Activated T-helper 1 cell treated with anti-CD3 and anti-CD28 coated beads, Interleukin-12 subunit alpha, Interleukin-12 subunit beta, Interleukin-2, Interleukin-4 antibody, amounts not matched to agents 30 ng/mL and 10 ng/mL and 1 ng/mL, durations not matched to agents 14 hours and 24 hours and 36 hours (primary cell): ENCODE measurements at regions not wholly inside any gene's neighbourhood (a gene's known extent, or its start where the extent isn't known, plus 50 kb on each side); places are given as distances from the start of the nearest gene placed in this dataset.

Experiments
- DNase-seq: peaks from one replicate; pipeline ENCODE4 v3.0.0; 2021; ENCODE audit warnings: low spot score
- H3K27ac Mint-ChIP-seq: one replicate; pipeline ENCODE4 v1.8.0; 2021; ENCODE audit warnings: mild to moderate bottlenecking, mixed read lengths
- H3K27me3 Mint-ChIP-seq: one replicate; pipeline ENCODE4 v1.8.0; 2022; ENCODE audit warnings: mild to moderate bottlenecking, moderate library complexity, mixed read lengths; ENCODE audit not compliant: insufficient read depth
- H3K36me3 Mint-ChIP-seq: one replicate; pipeline ENCODE4 v1.8.0; 2021; ENCODE audit warnings: low read depth, mixed read lengths
- H3K4me1 Mint-ChIP-seq: one replicate; pipeline ENCODE4 v1.8.0; 2021; ENCODE audit warnings: low read depth, mixed read lengths
- H3K4me3 Mint-ChIP-seq: one replicate; pipeline ENCODE4 v1.8.0; 2021; ENCODE audit warnings: mild to moderate bottlenecking, moderate library complexity, mixed read lengths
- H3K9me3 Mint-ChIP-seq: one replicate; pipeline ENCODE4 v1.8.0; 2021; ENCODE audit warnings: mixed read lengths
- intact Hi-C: fragments of 100-400 bp; cut with micrococcal nuclease; formaldehyde crosslinking; loops from one replicate; pipeline ENCODE4 v1.15.1; 2024

- Mint-ChIP-seq H3K27ac (no peak overlapping the region), H3K4me1 (no peaks in the 10 kb centered on the region), H3K4me3 (no peak overlapping the region), H3K36me3 (no peaks in the 10 kb centered on the region), H3K9me3 (no peaks in the 10 kb centered on the region), H3K27me3 (peaks cover 17% of the 10 kb centered on the region)
- no peak for DNase-seq
- intact Hi-C loops, result no loop called here
Observed at GRCh38 chr5:66343370-66344071, 199.4 kb downstream of the SREK1 start.

GRCh38 chr5:66344544-66344943 lies 200.4 kb downstream of the SREK1 start:
- intact Hi-C loops, result no loop called here
- Mint-ChIP-seq H3K36me3 (no peaks in the 10 kb centered on the region), H3K27ac (no peak overlapping the region), H3K9me3 (no peaks in the 10 kb centered on the region), H3K4me3 (no peak overlapping the region), H3K4me1 (no peaks in the 10 kb centered on the region), H3K27me3 (peaks cover 9% of the 10 kb centered on the region)
- DNase-seq, result no peak

GRCh38 chr5:66345281-66345680 lies 201.2 kb downstream of the SREK1 start:
- H3K9me3 Mint-ChIP-seq, result no peaks in the 10 kb centered on the region
- no peaks in the 10 kb centered on the region for H3K36me3 Mint-ChIP-seq
- H3K27ac Mint-ChIP-seq, result no peak overlapping the region
- peaks cover 10% of the 10 kb centered on the region for H3K27me3 Mint-ChIP-seq
- DNase-seq, result no peak
- H3K4me3 Mint-ChIP-seq, result no peak overlapping the region
- intact Hi-C loops, result no loop called here
- no peaks in the 10 kb centered on the region for H3K4me1 Mint-ChIP-seq

GRCh38 chr5:66346869-66347268 lies 202.8 kb downstream of the SREK1 start:
- Mint-ChIP-seq H3K27ac (no peak overlapping the region), H3K9me3 (no peaks in the 10 kb centered on the region), H3K4me1 (no peaks in the 10 kb centered on the region), H3K36me3 (no peaks in the 10 kb centered on the region), H3K27me3 (peaks cover 11% of the 10 kb centered on the region), H3K4me3 (no peak overlapping the region)
- DNase-seq, result no peak
- intact Hi-C loops, result no loop called here

- Mint-ChIP-seq H3K36me3 (no peaks in the 10 kb centered on the region), H3K27ac (no peak overlapping the region), H3K27me3 (peaks cover 6% of the 10 kb centered on the region), H3K4me3 (no peak overlapping the region), H3K9me3 (no peaks in the 10 kb centered on the region), H3K4me1 (no peaks in the 10 kb centered on the region)
- intact Hi-C loops, result no loop called here
- DNase-seq, result no peak
Observed at GRCh38 chr5:66348387-66349125, 204.5 kb downstream of the SREK1 start.

- Mint-ChIP-seq H3K4me1 (no peaks in the 10 kb centered on the region), H3K27ac (no peak overlapping the region), H3K9me3 (no peaks in the 10 kb centered on the region), H3K4me3 (no peak overlapping the region), H3K27me3 (peaks cover 10% of the 10 kb centered on the region), H3K36me3 (no peaks in the 10 kb centered on the region)
- no peak for DNase-seq
- intact Hi-C loops, result no loop called here
Observed at GRCh38 chr5:66351813-66352212, 207.7 kb downstream of the SREK1 start.

GRCh38 chr5:66353186-66353585 lies 209.1 kb downstream of the SREK1 start:
- intact Hi-C loops, result no loop called here
- DNase-seq, result no peak
- Mint-ChIP-seq H3K27me3 (peaks cover 11% of the 10 kb centered on the region), H3K4me3 (no peak overlapping the region), H3K4me1 (no peaks in the 10 kb centered on the region), H3K36me3 (no peaks in the 10 kb centered on the region), H3K27ac (no peak overlapping the region), H3K9me3 (no peaks in the 10 kb centered on the region)

- intact Hi-C loops, result no loop called here
- Mint-ChIP-seq H3K27me3 (peaks cover 11% of the 10 kb centered on the region), H3K9me3 (no peaks in the 10 kb centered on the region), H3K4me1 (no peaks in the 10 kb centered on the region), H3K36me3 (no peaks in the 10 kb centered on the region), H3K4me3 (no peak overlapping the region), H3K27ac (no peak overlapping the region)
- DNase-seq, result no peak
Observed at GRCh38 chr5:66354422-66354821, 210.3 kb downstream of the SREK1 start.

- peaks cover 10% of the 10 kb centered on the region for H3K27me3 Mint-ChIP-seq
- no peaks in the 10 kb centered on the region for H3K36me3 Mint-ChIP-seq
- H3K27ac Mint-ChIP-seq, result no peak overlapping the region
- intact Hi-C loops, result no loop called here
- H3K4me3 Mint-ChIP-seq, result no peak overlapping the region
- H3K9me3 Mint-ChIP-seq, result no peaks in the 10 kb centered on the region
- H3K4me1 Mint-ChIP-seq, result no peaks in the 10 kb centered on the region
- no peak for DNase-seq
Observed at GRCh38 chr5:66356011-66356565, 212.0 kb downstream of the SREK1 start.

- Mint-ChIP-seq H3K4me1 (no peaks in the 10 kb centered on the region), H3K9me3 (no peaks in the 10 kb centered on the region), H3K4me3 (no peak overlapping the region), H3K36me3 (no peaks in the 10 kb centered on the region), H3K27ac (no peak overlapping the region), H3K27me3 (peaks cover 10% of the 10 kb centered on the region)
- DNase-seq, result no peak
- intact Hi-C loops, result no loop called here
Observed at GRCh38 chr5:66358741-66359140, 214.6 kb downstream of the SREK1 start.

- H3K4me1 Mint-ChIP-seq, result no peaks in the 10 kb centered on the region
- H3K36me3 Mint-ChIP-seq, result no peaks in the 10 kb centered on the region
- peaks cover 12% of the 10 kb centered on the region for H3K27me3 Mint-ChIP-seq
- no peaks in the 10 kb centered on the region for H3K9me3 Mint-ChIP-seq
- H3K27ac Mint-ChIP-seq, result no peak overlapping the region
- no peak overlapping the region for H3K4me3 Mint-ChIP-seq
- DNase-seq, result no peak
- intact Hi-C loops, result no loop called here
Observed at GRCh38 chr5:66361070-66361469, 217.0 kb downstream of the SREK1 start.

- DNase-seq, result no peak
- no peaks in the 10 kb centered on the region for H3K9me3 Mint-ChIP-seq
- intact Hi-C loops, result no loop called here
- H3K4me1 Mint-ChIP-seq, result no peaks in the 10 kb centered on the region
- H3K27me3 Mint-ChIP-seq, result peaks cover 12% of the 10 kb centered on the region
- H3K27ac Mint-ChIP-seq, result no peak overlapping the region
- H3K4me3 Mint-ChIP-seq, result no peak overlapping the region
- no peaks in the 10 kb centered on the region for H3K36me3 Mint-ChIP-seq
Observed at GRCh38 chr5:66362046-66362445, 217.9 kb downstream of the SREK1 start.

GRCh38 chr5:66362687-66363086 lies 218.6 kb downstream of the SREK1 start:
- intact Hi-C loops, result no loop called here
- DNase-seq, result no peak
- H3K4me3 Mint-ChIP-seq, result no peak overlapping the region

More at GRCh38 chr5:66362687-66363086, 218.6 kb downstream of the SREK1 start:
- H3K27ac Mint-ChIP-seq, result no peak overlapping the region
- H3K4me1 Mint-ChIP-seq, result no peaks in the 10 kb centered on the region
- H3K36me3 Mint-ChIP-seq, result no peaks in the 10 kb centered on the region
- no peaks in the 10 kb centered on the region for H3K9me3 Mint-ChIP-seq
- peaks cover 12% of the 10 kb centered on the region for H3K27me3 Mint-ChIP-seq
